Transverse colon (tissue), 3 donors: ENCODE measurements at regions not wholly inside any gene's neighbourhood (a gene's known extent, or its start where the extent isn't known, plus 50 kb on each side); places are given as distances from the start of the nearest gene placed in this dataset.

ENCODE experiments used
- CTCF ChIP-seq, 5 experiments: fragments of 200-600 bp in 3 of 5; fragments of 450-650 bp in 2 of 5; sonication (generic) in 3 of 5; IDR thresholded peaks; 1 replicate in 2 of 5; 2 replicates in 3 of 5; pipeline ENCODE4 v1.5.1; 2016 to 2017; ENCODE audit warnings: antibody characterized with exemption in 5 of 5, inconsistent platforms in 3 of 5, mild to moderate bottlenecking in 2 of 5, moderate library complexity in 1 of 5
- POLR2A ChIP-seq: fragments of 450-650 bp; IDR thresholded peaks from one replicate; pipeline ENCODE4 v1.6.1; 2016; ENCODE audit warnings: antibody characterized with exemption, mild to moderate bottlenecking, moderate library complexity

GRCh38 chr17:71113347-71113746, 944.0 kb downstream of the KCNJ2 start:
- TF ChIP-seq CTCF (IDR thresholded peaks at IDR 0.05) (no peak), POLR2A (no peak)
